ENCODE measurements at regions not wholly inside any gene's neighbourhood (a gene's known extent, or its start where the extent isn't known, plus 50 kb on each side); places are given as distances from the start of the nearest gene placed in this dataset.
A peak's percentile ranks its signal among the peaks of the same experiment; 100 is the strongest.

DNA sequence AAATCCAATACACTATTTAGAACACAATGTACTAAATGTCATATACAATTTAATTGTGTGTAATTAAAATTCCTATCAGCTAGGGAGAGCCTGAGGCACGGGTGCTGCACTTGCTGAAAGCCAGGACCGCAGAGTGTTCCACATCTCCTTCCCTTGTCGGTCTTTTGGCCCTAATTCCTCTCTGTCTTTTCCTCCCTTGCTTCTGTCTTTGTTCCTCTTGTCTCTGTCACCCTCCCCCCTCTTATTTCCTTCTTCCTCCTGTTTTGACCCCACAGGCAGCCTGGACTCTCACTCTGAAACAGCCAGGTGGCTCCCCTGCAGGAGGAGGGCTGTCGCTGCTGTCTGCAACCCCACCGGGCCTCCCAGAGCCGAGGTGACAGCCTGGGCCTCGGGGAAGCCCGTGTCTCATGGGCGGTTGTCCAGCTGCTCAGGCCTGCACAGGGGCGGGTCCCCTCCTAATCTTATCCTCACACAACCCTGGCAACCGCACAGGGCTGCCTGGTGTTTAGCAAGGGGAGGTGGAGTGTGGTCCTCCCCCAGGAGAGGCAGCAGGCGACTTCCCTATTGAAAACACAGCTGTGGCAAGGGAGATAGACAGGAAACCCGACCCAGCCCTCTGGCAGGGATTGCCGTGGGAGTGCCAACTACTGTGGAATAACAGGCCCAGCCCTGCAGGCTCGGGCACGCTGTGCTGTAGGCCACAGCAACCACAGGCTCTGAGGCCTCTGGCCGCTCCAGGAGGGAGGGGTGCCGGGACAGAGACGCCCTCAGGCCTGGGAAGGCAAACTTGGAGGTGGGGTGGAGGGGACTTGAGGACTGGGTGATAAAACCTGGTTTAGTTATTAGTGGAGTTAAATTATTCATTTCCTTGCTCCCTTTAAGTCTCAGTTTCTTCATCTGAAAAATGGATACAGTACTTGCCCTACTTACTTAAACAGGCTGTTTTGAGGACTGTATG lies 68.8 kb upstream of the WDR26 start:
- TF ChIP-seq RAD21 (IDR thresholded peaks at IDR 0.05 in 1 of 2, conservative IDR thresholded peaks at IDR 0.05 in 1 of 2; ENCODE audit: low read depth in 2 of 2, low read length in 2 of 2): peak; percentile 36 to 49; a peak in 3 of 4 replicates
- TF ChIP-seq, protein P1, sequence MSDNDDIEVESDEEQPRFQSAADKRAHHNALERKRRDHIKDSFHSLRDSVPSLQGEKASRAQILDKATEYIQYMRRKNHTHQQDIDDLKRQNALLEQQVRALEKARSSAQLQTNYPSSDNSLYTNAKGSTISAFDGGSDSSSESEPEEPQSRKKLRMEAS (IDR thresholded peaks at IDR 0.05): no peak
- TF ChIP-seq, protein P2, sequence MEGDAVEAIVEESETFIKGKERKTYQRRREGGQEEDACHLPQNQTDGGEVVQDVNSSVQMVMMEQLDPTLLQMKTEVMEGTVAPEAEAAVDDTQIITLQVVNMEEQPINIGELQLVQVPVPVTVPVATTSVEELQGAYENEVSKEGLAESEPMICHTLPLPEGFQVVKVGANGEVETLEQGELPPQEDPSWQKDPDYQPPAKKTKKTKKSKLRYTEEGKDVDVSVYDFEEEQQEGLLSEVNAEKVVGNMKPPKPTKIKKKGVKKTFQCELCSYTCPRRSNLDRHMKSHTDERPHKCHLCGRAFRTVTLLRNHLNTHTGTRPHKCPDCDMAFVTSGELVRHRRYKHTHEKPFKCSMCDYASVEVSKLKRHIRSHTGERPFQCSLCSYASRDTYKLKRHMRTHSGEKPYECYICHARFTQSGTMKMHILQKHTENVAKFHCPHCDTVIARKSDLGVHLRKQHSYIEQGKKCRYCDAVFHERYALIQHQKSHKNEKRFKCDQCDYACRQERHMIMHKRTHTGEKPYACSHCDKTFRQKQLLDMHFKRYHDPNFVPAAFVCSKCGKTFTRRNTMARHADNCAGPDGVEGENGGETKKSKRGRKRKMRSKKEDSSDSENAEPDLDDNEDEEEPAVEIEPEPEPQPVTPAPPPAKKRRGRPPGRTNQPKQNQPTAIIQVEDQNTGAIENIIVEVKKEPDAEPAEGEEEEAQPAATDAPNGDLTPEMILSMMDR (IDR thresholded peaks at IDR 0.05; ENCODE audit: control extremely low read depth in 1 of 3, insufficient read depth in 1 of 3, low read depth in 1 of 3, low read length in 3 of 3): peak; percentile 14 to 42 (median 38)
- TF ChIP-seq CBX5 (IDR thresholded peaks at IDR 0.05; ENCODE audit: low read depth, low read length): no peak
- no peak for TF ChIP-seq POU5F1 (IDR thresholded peaks at IDR 0.05; ENCODE audit: low read depth, low read length)
- no peak for TF ChIP-seq ZNF274 (IDR thresholded peaks at IDR 0.05; ENCODE audit: borderline replicate concordance, extremely low read depth, low read length)
- TF ChIP-seq RFX5 (IDR thresholded peaks at IDR 0.05; ENCODE audit: borderline replicate concordance, low read depth, low read length): no peak
- no peak for TF ChIP-seq EP300 (IDR thresholded peaks at IDR 0.05; ENCODE audit: borderline replicate concordance in 1 of 2, low read depth in 2 of 2, low read length in 2 of 2)
- TF ChIP-seq SIN3A (conservative IDR thresholded peaks at IDR 0.05 in 1 of 2, IDR thresholded peaks at IDR 0.05 in 1 of 2; ENCODE audit: low read depth in 1 of 2, low read length in 2 of 2): peak in 1 of 2 experiments; percentile 79; a peak in 2 of 4 replicates
- TF ChIP-seq, protein P3, sequence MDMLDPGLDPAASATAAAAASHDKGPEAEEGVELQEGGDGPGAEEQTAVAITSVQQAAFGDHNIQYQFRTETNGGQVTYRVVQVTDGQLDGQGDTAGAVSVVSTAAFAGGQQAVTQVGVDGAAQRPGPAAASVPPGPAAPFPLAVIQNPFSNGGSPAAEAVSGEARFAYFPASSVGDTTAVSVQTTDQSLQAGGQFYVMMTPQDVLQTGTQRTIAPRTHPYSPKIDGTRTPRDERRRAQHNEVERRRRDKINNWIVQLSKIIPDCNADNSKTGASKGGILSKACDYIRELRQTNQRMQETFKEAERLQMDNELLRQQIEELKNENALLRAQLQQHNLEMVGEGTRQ (IDR thresholded peaks at IDR 0.05; ENCODE audit: low read length): no peak
- TF ChIP-seq EZH2 (IDR thresholded peaks at IDR 0.05; ENCODE audit: low read depth, low read length, severe bottlenecking): no peak
- no peak for TF ChIP-seq POLR2A (IDR thresholded peaks at IDR 0.05; ENCODE audit: control extremely low read depth in 1 of 2, low read depth in 2 of 2, low read length in 2 of 2)
- TF ChIP-seq JUND (IDR thresholded peaks at IDR 0.05; ENCODE audit: low read length): no peak

Measured in H1 (cell line).